Fibroblast of skin of right biceps (primary cell): ENCODE measurements at regions not wholly inside any gene's neighbourhood (a gene's known extent, or its start where the extent isn't known, plus 50 kb on each side); places are given as distances from the start of the nearest gene placed in this dataset.
"Not testable (repeated sequence)": the region's sequence is repeated elsewhere in the genome, so short reads cannot be mapped to it uniquely, and the experiment has no call there.

ENCODE experiments used
- DNase-seq: peaks from one replicate; pipeline ENCODE4 v3.0.0-alpha.2; 2013

GRCh38 chr13:20311596-20311995 lies 79.5 kb upstream of the GJB6 start:
- DNase-seq = no peak

- DNase-seq = no peak
Measured at GRCh38 chr13:20311022-20311421, 78.9 kb upstream of the GJB6 start.

DNA sequence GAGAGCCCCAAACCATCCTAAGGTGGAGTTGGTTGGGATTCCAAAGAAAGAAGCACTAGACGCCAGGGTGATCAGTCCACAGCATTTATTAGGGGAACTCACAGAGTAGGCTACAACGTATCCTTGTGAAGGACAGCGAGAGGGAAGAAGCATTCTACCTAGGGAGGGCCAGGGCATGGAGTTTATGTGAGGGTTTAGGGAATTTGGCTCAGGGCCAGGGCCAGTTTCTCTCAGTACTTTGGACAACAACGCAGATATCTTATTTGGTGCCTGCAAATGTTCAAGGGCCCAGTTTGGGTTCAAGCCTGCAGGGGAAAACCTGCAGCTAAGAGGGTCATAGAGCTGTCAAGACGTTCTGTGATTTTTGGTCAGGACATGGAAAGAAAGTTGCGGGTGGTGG lies 73.9 kb upstream of the GJB6 start:
- no peak for DNase-seq

DNA sequence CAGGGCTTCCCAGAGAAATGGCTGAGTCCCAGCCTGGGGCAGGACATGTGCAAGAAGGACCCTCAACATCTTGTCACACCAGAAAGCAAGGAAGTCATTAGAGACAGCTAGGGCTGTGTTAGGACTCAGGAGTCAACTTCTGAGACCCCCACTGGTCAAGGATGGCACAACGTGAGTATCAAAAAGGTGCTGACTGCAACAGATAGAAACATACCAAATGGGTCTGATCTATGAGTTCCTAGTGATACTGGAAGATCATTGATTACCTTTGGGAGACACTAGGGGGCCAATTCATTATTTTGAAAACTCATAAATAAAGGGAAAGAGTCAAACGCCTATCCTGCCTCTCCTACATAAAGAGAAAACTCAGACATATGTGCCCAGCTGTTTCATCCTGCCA lies 73.5 kb upstream of the GJB6 start:
- DNase-seq = no peak

DNA sequence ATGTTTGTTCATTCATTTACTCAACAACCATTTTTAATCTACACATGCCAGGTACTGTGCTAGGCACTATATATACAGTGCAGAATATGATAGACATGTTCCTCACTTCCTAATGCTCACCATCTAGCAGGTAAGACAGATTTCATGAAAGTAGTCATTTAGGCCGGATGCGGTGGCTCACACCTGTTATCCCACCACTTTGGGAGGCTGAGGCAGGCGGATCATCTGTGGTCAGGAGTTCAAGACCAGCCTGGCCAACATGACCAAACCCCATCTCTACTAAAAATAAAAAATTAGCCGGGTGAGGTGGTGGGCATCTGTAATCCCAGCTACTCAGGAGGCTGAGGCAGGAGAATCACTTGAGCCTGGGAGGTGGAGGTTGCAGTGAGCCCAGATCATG lies 71.9 kb upstream of the GJB6 start:
- not testable (repeated sequence) for DNase-seq

- DNase-seq = peak; percentile 78
Measured at GRCh38 chr13:20303636-20304035, 71.5 kb upstream of the GJB6 start.

DNA sequence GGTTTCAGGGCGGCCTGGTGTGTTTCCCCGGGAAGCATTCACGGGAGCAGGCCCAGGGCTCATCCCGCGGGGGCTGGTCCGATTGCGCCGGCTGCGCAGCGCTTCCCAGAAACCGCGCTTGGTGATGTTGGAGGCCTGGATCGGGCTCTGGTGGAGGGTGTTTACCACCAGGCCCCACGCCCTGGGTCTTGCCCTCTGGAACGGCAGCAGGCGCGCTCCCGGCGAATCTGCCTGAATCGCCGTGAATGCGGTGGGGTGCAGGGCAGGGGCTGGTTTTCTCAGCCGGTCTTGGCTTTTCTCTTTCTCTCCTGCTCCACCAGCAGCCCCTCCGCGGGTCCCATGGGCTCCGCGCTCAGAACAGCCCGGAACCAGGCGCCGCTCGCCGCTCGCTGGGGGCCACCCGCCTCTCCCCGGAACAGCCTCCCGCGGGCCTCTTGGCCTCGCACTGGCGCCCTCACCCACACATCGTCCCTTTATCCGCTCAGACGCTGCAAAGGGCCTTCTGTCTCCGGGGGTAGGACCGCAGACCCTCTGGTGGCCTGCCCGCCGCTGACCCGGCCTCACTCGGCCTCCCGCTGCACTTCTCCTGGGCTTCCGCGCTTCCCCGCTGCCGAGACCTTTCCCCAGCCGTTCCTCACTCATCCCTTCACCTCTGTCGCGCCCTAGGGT lies 69.4 kb upstream of the GJB6 start:
- DNase-seq = peak; percentile 22

DNA sequence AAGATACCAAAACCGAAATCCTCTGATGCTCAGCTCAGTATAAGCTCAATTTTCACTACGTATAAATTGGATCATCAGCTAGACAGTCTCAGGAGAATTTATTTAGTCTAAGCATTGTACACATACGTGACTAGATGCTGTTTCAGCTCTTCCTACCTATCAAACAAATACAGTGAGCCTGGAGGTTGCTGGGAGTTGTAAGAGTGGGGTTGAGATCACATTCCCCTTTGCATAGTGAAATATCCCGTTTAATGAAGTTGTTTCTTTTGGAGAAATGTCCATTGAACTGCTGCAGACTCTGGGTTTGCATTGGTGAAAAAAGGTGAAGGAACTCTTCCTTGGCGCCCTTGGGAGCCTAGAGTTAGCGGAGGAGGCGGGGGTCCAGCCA lies 68.9 kb upstream of the GJB6 start:
- no peak for DNase-seq

DNA sequence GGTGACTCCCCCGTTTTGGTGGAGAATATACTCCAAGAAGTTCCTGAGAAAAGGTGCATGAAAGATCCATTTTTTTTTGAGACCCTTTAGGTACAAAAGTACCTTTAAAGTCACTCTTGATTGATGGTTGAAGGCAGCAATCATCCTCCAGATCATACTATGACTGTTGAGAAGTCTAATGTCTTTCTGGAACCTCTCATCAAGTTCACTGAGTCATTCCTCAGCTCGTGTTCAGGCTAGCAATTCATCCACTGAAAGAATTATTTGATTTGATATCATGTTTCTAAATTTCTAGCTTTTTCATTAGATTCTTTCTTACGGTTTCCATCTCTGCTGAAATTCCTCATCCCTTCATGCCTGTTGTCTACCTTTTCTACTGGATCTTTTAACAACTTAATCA lies 65.1 kb upstream of the GJB6 start:
- peak; percentile 4 for DNase-seq

DNA sequence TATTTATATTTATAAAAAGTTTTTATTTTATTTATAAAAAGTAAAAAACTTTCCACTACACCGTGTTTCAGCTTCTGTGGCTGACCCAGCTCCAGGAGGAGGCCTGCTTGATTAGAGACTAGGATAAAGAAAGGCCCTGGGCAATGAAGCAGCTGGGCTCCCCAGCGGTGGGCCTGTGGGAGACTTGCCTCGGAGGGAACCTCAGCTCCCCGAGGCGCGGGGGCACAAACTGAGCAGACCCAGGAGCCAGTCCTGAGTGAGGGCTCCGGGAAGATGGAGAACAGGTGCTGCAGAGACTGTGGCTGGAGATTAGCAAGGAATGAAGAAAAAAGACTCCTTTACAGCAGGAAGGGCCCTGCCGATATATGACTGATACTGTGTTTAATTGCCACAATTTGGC lies 63.8 kb upstream of the GJB6 start:
- no peak for DNase-seq

GRCh38 chr13:20294497-20294896 lies 62.4 kb upstream of the GJB6 start:
- no peak for DNase-seq

DNA sequence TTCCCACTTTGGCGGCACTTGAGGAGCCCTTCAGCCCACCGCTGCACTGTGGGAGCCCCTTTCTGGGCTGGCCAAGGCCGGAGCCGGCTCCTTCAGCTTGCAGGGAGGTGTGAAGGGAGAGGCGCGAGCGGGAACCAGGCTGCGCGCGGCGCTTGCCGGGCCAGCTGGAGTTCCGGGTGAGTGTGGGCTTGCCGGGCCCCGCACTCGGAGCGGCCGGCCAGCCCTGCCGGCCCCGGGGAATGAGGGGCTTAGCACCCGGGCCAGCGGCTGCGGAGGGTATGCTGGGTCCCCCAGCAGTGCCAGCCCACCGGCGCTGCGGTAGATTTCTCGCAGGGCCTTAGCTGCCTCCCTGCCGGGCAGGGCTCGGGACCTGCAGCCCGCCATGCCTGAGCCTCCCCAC lies 60.2 kb upstream of the GJB6 start:
- not testable (repeated sequence) for DNase-seq

DNA sequence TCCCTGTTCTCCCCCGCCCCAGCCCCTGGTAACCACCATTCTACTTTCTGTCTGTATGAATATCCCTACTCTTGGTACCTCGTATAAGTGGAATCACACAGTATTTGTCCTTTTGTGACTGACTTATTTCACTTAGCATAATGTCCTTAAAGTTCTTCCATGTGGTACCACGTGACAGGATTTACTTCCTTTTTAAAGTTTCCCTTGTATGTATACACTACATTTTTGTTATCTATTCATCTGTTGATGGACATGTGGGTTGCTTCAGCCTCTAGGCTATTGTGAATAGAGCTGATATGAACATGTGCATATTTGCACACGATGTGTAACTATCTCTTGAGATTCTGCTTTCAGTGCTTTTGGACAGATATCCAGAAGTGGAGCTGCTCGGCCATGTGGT lies 59.6 kb upstream of the GJB6 start:
- DNase-seq = no peak

DNA sequence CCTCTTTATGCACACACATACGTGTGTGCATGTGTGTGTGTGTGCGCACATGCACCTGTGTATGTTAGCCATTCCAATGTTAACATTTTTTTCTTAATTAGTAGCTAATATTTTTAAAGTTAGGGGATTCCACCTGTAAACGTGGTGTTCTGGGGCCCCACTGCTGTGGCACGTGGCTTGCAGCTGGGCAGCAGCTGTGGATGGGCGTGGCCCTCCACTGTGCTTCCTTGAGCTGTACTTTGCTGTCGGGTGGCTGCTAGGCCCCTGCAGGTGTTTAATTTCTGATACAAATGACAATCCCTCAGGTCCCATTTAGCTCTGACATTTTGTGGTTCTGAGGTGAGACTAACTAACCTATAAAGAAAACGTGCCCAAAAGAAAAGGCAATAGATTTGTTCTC lies 58.9 kb upstream of the GJB6 start:
- DNase-seq = no peak

- no peak for DNase-seq
Measured at GRCh38 chr13:20288561-20288960, 56.4 kb upstream of the GJB6 start.

- DNase-seq = no peak
Measured at GRCh38 chr13:20287976-20288375, 55.9 kb upstream of the GJB6 start.

GRCh38 chr13:20285530-20285929 lies 53.4 kb upstream of the GJB6 start:
- no peak for DNase-seq
